GM23338 (cell line): ENCODE measurements at regions not wholly inside any gene's neighbourhood (a gene's known extent, or its start where the extent isn't known, plus 50 kb on each side); places are given as distances from the start of the nearest gene placed in this dataset.

Source experiments
- ATAC-seq: fragments of 200-7000 bp; cut with Tn5 transposase; 3 replicates; pipeline ENCODE4 v1.9.1; 2020
- DNase-seq: peaks from one replicate; pipeline ENCODE4 v3.0.0-alpha.2; 2015; ENCODE audit warnings: low spot score
- H2AFZ ChIP-seq: fragments of 200-600 bp; sonication (generic); 2 replicates; pipeline ENCODE4 v1.8.0; 2016; ENCODE audit warnings: antibody characterized with exemption, mild to moderate bottlenecking, moderate library complexity
- H3F3A ChIP-seq: fragments of 200-600 bp; sonication (generic); replicated peaks from 2 replicates; pipeline ENCODE4 v1.8.0; 2017; ENCODE audit warnings: antibody characterized with exemption, mixed run types, low read depth
- H3K27ac ChIP-seq: fragments of 200-600 bp; sonication (generic); 2 replicates; pipeline ENCODE4 v1.6.1; 2016; ENCODE audit warnings: low read depth
- H3K27me3 ChIP-seq: fragments of 200-600 bp; sonication (generic); 2 replicates; pipeline ENCODE4 v1.8.0; 2016; ENCODE audit warnings: mild to moderate bottlenecking, mixed run types, moderate library complexity; ENCODE audit not compliant: insufficient read depth
- H3K36me3 ChIP-seq: fragments of 200-600 bp; sonication (generic); 2 replicates; pipeline ENCODE4 v1.8.0; 2016; ENCODE audit warnings: mild to moderate bottlenecking; ENCODE audit not compliant: insufficient read depth
- H3K4me1 ChIP-seq: fragments of 200-600 bp; sonication (generic); 2 replicates; pipeline ENCODE4 v1.8.0; 2016; ENCODE audit warnings: mild to moderate bottlenecking, moderate library complexity; ENCODE audit not compliant: insufficient read depth
- H3K4me2 ChIP-seq: fragments of 200-600 bp; sonication (generic); 2 replicates; pipeline ENCODE4 v1.7.1; 2017; ENCODE audit warnings: mixed run types
- H3K4me3 ChIP-seq: fragments of 200-600 bp; sonication (generic); 2 replicates; pipeline ENCODE4 v1.6.1; 2016; ENCODE audit warnings: mixed run types
- H3K79me2 ChIP-seq: fragments of 200-600 bp; sonication (generic); replicated peaks from 2 replicates; pipeline ENCODE4 v1.8.0; 2017; ENCODE audit warnings: mild to moderate bottlenecking; ENCODE audit not compliant: insufficient read depth
- H3K9me2 ChIP-seq: fragments of 200-600 bp; sonication (generic); 2 replicates; pipeline ENCODE4 v1.8.0; 2017; ENCODE audit not compliant: insufficient read depth
- H4K20me1 ChIP-seq: fragments of 200-600 bp; sonication (generic); replicated peaks from 2 replicates; pipeline ENCODE4 v1.8.0; 2017; ENCODE audit warnings: mild to moderate bottlenecking; ENCODE audit not compliant: insufficient read depth
- H3K27ac Mint-ChIP-seq: 2 replicates; pipeline ENCODE4 v1.8.0; 2020; ENCODE audit warnings: inconsistent platforms, mild to moderate bottlenecking, moderate library complexity, mixed read lengths
- H3K27me3 Mint-ChIP-seq: 3 replicates; pipeline ENCODE4 v1.8.0; 2022; ENCODE audit warnings: low read depth, mild to moderate bottlenecking, moderate library complexity, mixed read lengths, inconsistent platforms; ENCODE audit not compliant: insufficient read depth, poor library complexity
- H3K36me3 Mint-ChIP-seq: 3 replicates; pipeline ENCODE4 v1.8.0; 2021; ENCODE audit warnings: low read depth, mild to moderate bottlenecking, inconsistent platforms, moderate library complexity, mixed read lengths
- H3K4me1 Mint-ChIP-seq: 3 replicates; pipeline ENCODE4 v1.8.0; 2020; ENCODE audit warnings: mild to moderate bottlenecking, inconsistent platforms, mixed read lengths
- H3K4me3 Mint-ChIP-seq: 3 replicates; pipeline ENCODE4 v1.8.0; 2021; ENCODE audit warnings: moderate library complexity, mild to moderate bottlenecking, inconsistent platforms, mixed read lengths
- H3K9me3 Mint-ChIP-seq: 3 replicates; pipeline ENCODE4 v1.8.0; 2020; ENCODE audit warnings: moderate library complexity, mild to moderate bottlenecking, inconsistent platforms, mixed read lengths
- CREB1 ChIP-seq: fragments of 250-450 bp; sonication (Bioruptor Pico); IDR thresholded peaks from 2 replicates; pipeline ENCODE4 v1.5.0; 2020; ENCODE audit warnings: low read depth, mild to moderate bottlenecking, moderate library complexity
- CTCF ChIP-seq, 2 experiments: fragments of 200-600 bp in 1 of 2; sonication (generic) in 1 of 2; conservative IDR thresholded peaks; 2 replicates each; pipeline versions ENCODE4 v1.5.1 to v1.6.1; 2016 to 2017; ENCODE audit warnings: antibody characterized with exemption in 2 of 2, low read depth in 2 of 2, mild to moderate bottlenecking in 2 of 2, moderate library complexity in 1 of 2
- ETS1 ChIP-seq: IDR thresholded peaks from 2 replicates; pipeline ENCODE4 v1.6.1; 2016; ENCODE audit warnings: antibody characterized with exemption
- EZH2 ChIP-seq: fragments of 200-600 bp; sonication (generic); IDR thresholded peaks from one replicate; pipeline ENCODE4 v1.8.0; 2017; ENCODE audit warnings: antibody characterized with exemption, mild to moderate bottlenecking, low read depth; ENCODE audit not compliant: unreplicated experiment
- EZH2phosphoT487 ChIP-seq: fragments of 200-600 bp; sonication (generic); IDR thresholded peaks from one replicate; pipeline ENCODE4 v1.8.1; 2018; ENCODE audit warnings: antibody characterized with exemption; ENCODE audit not compliant: unreplicated experiment
- JUNB ChIP-seq: IDR thresholded peaks from one replicate; pipeline ENCODE4 v1.6.1; 2016; ENCODE audit warnings: antibody characterized with exemption; ENCODE audit not compliant: unreplicated experiment
- NANOG ChIP-seq: IDR thresholded peaks from 2 replicates; pipeline ENCODE4 v1.6.1; 2016; ENCODE audit warnings: antibody characterized with exemption, borderline replicate concordance
- POLR2AphosphoS5 ChIP-seq: IDR thresholded peaks from 2 replicates; pipeline ENCODE4 v1.6.1; 2016; ENCODE audit warnings: antibody characterized with exemption, low read depth
- REST ChIP-seq: IDR thresholded peaks from one replicate; pipeline ENCODE4 v1.6.1; 2018; ENCODE audit warnings: antibody characterized with exemption; ENCODE audit not compliant: unreplicated experiment
- STAT1 ChIP-seq: IDR thresholded peaks from one replicate; pipeline ENCODE4 v1.6.1; 2016; ENCODE audit warnings: antibody characterized with exemption; ENCODE audit not compliant: unreplicated experiment
- ZNF114 ChIP-seq: fragments of 250-450 bp; sonication (Bioruptor Pico); IDR thresholded peaks from 2 replicates; pipeline ENCODE4 v1.5.0; 2020; ENCODE audit warnings: mild to moderate bottlenecking, moderate library complexity
- ZNF331 ChIP-seq: fragments of 250-450 bp; sonication (Bioruptor Pico); IDR thresholded peaks from 2 replicates; pipeline ENCODE4 v1.5.0; 2020; ENCODE audit warnings: low read depth, mild to moderate bottlenecking, moderate library complexity
- ZNF462 ChIP-seq: fragments of 250-450 bp; sonication (Bioruptor Pico); IDR thresholded peaks from 2 replicates; pipeline ENCODE4 v1.5.0; 2020; ENCODE audit warnings: mild to moderate bottlenecking, moderate library complexity

GRCh38 chr2:241926541-241927311 is 57.2 kb downstream of the RTP5 start:
- Histone ChIP-seq H4K20me1 (no peaks in the 10 kb centered on the region), H3F3A (no peaks in the 10 kb centered on the region), H3K4me3 (no peak overlapping the region), H3K4me2 (no peak overlapping the region), H3K27me3 (no peaks in the 10 kb centered on the region), H3K4me1 (no peaks in the 10 kb centered on the region), H3K9me2 (no peaks in the 10 kb centered on the region), H3K79me2 (no peaks in the 10 kb centered on the region), H3K36me3 (no peaks in the 10 kb centered on the region), H2AFZ (no peak overlapping the region), H3K27ac (no peak overlapping the region)
- peaks cover 2% of the 10 kb centered on the region for H3K27me3 Mint-ChIP-seq
- no peak overlapping the region for H3K27ac Mint-ChIP-seq
- H3K36me3 Mint-ChIP-seq = no peaks in the 10 kb centered on the region
- no peaks in the 10 kb centered on the region for H3K9me3 Mint-ChIP-seq
- ATAC-seq (peak; percentile 41), DNase-seq (no peak)
- peaks cover 12% of the 10 kb centered on the region; the same call in 2 of the 3 replicates for H3K4me1 Mint-ChIP-seq
- TF ChIP-seq CREB1 = no peak
- TF ChIP-seq POLR2AphosphoS5 = no peak
- TF ChIP-seq EZH2phosphoT487 = no peak
- TF ChIP-seq ZNF462 (CRISPR knock-in tag) = no peak
- no peak for TF ChIP-seq REST
- TF ChIP-seq JUNB = no peak
- no peak for TF ChIP-seq NANOG
- TF ChIP-seq ZNF331 (CRISPR knock-in tag) = no peak
- no peak for TF ChIP-seq ZNF114 (CRISPR knock-in tag)
- TF ChIP-seq ETS1 = no peak
- TF ChIP-seq EZH2 = no peak
- no peak for TF ChIP-seq CTCF (conservative IDR thresholded peaks at IDR 0.05; ENCODE audit: low read depth in 2 of 2)
- TF ChIP-seq STAT1 = no peak
- no peak overlapping the region for H3K4me3 Mint-ChIP-seq
